Smooth muscle cell (in vitro differentiated cells): ENCODE measurements at regions not wholly inside any gene's neighbourhood (a gene's known extent, or its start where the extent isn't known, plus 50 kb on each side); places are given as distances from the start of the nearest gene placed in this dataset.

Experiments
- DNase-seq: peaks from one replicate; lab custom pipeline; 2025; ENCODE audit not compliant: unreplicated experiment; lab: John Stamatoyannopoulos, UW
- H2AFZ ChIP-seq: fragments of 200-600 bp; sonication (generic); 2 replicates; pipeline ENCODE4 v1.6.0; 2016; ENCODE audit warnings: antibody characterized with exemption, low read depth, mild to moderate bottlenecking
- H3F3A ChIP-seq: fragments of 200-600 bp; sonication (generic); 2 replicates; pipeline ENCODE4 v1.6.0; 2017; ENCODE audit warnings: antibody characterized with exemption, low read depth
- H3K27ac ChIP-seq: fragments of 200-600 bp; sonication (generic); 2 replicates; pipeline ENCODE4 v1.5.1; 2016; ENCODE audit warnings: low read depth, mild to moderate bottlenecking
- H3K27me3 ChIP-seq: fragments of 200-600 bp; sonication (generic); 2 replicates; pipeline ENCODE4 v1.6.1; 2016; ENCODE audit warnings: low read depth, mild to moderate bottlenecking
- H3K36me3 ChIP-seq: fragments of 200-600 bp; sonication (generic); 2 replicates; pipeline ENCODE4 v1.5.1; 2016; ENCODE audit warnings: low read depth
- H3K4me1 ChIP-seq: fragments of 200-600 bp; sonication (generic); 2 replicates; pipeline ENCODE4 v1.5.1; 2016; ENCODE audit warnings: low read depth
- H3K4me2 ChIP-seq: fragments of 200-600 bp; sonication (generic); 2 replicates; pipeline ENCODE4 v1.6.0; 2016; ENCODE audit warnings: mild to moderate bottlenecking
- H3K4me3 ChIP-seq: fragments of 200-600 bp; sonication (generic); 2 replicates; pipeline ENCODE4 v1.5.1; 2016; ENCODE audit warnings: mild to moderate bottlenecking
- H3K79me2 ChIP-seq: fragments of 200-600 bp; sonication (generic); 2 replicates; pipeline ENCODE4 v1.6.0; 2016; ENCODE audit warnings: low read depth, mild to moderate bottlenecking
- H3K9ac ChIP-seq: fragments of 200-600 bp; sonication (generic); 2 replicates; pipeline ENCODE4 v1.6.0; 2016; ENCODE audit warnings: low read depth
- H3K9me3 ChIP-seq: fragments of 200-600 bp; sonication (generic); replicated peaks from 2 replicates; pipeline ENCODE4 v1.5.1; 2016; ENCODE audit warnings: low read depth
- H4K20me1 ChIP-seq: fragments of 200-600 bp; sonication (generic); 2 replicates; pipeline ENCODE4 v1.6.0; 2016; ENCODE audit warnings: low read depth
- CTCF ChIP-seq: fragments of 200-600 bp; sonication (generic); IDR thresholded peaks from 2 replicates; pipeline ENCODE4 v1.5.1; 2017; ENCODE audit warnings: borderline replicate concordance, mild to moderate bottlenecking, antibody characterized with exemption; ENCODE audit not compliant: insufficient read depth, poor library complexity, severe bottlenecking
- WGBS: methylation state at CpG from one replicate; pipeline ENCODE4 v1.1.7; 2016; ENCODE audit warnings: low lambda C conversion rate; 5-methylcytosine and 5-hydroxymethylcytosine counted together

- H4K20me1 ChIP-seq: no peaks in the 10 kb centered on the region
- no peak overlapping the region for H3K4me2 ChIP-seq
- no peak for DNase-seq
- no peak overlapping the region for H3K4me3 ChIP-seq
- no peak for TF ChIP-seq CTCF
- H2AFZ ChIP-seq: no peak overlapping the region
- H3K9ac ChIP-seq: no peak overlapping the region
- WGBS: 94% methylated on average over 2 of the region's 2 CpGs
- H3K79me2 ChIP-seq: no peaks in the 10 kb centered on the region
- H3K4me1 ChIP-seq: no peaks in the 10 kb centered on the region
- H3F3A ChIP-seq: no peaks in the 10 kb centered on the region
- H3K27ac ChIP-seq: no peak overlapping the region
- H3K36me3 ChIP-seq: no peaks in the 10 kb centered on the region
- H3K27me3 ChIP-seq: no peaks in the 10 kb centered on the region
- no peaks in the 10 kb centered on the region for H3K9me3 ChIP-seq
Measured at GRCh38 chr13:90763476-90764150, 583.9 kb upstream of the MIR17HG start.

- Histone ChIP-seq H3K9me3 (no peaks in the 10 kb centered on the region), H3K4me1 (peaks cover 5% of the 10 kb centered on the region), H3K4me2 (no peak overlapping the region), H4K20me1 (no peaks in the 10 kb centered on the region), H3K4me3 (no peak overlapping the region), H2AFZ (no peak overlapping the region), H3K27ac (no peak overlapping the region), H3F3A (no peaks in the 10 kb centered on the region), H3K79me2 (no peaks in the 10 kb centered on the region), H3K27me3 (no peaks in the 10 kb centered on the region), H3K36me3 (no peaks in the 10 kb centered on the region), H3K9ac (no peak overlapping the region)
- DNase-seq: no peak
- WGBS: 93% methylated on average over 1 of the region's 1 CpG
- TF ChIP-seq CTCF: no peak
Measured at GRCh38 chr13:90766386-90766902, 581.0 kb upstream of the MIR17HG start.

- TF ChIP-seq CTCF: no peak
- Histone ChIP-seq H3K9ac (no peak overlapping the region), H3K79me2 (no peaks in the 10 kb centered on the region), H3K36me3 (no peaks in the 10 kb centered on the region), H3F3A (no peaks in the 10 kb centered on the region), H3K27me3 (no peaks in the 10 kb centered on the region), H3K4me2 (no peak overlapping the region), H3K4me3 (no peak overlapping the region), H2AFZ (no peak overlapping the region), H3K9me3 (no peaks in the 10 kb centered on the region), H4K20me1 (no peaks in the 10 kb centered on the region), H3K4me1 (peaks cover 5% of the 10 kb centered on the region), H3K27ac (no peak overlapping the region)
- WGBS: 88% methylated on average over 3 of the region's 3 CpGs
- no peak for DNase-seq
Measured at GRCh38 chr13:90768116-90768515, 579.4 kb upstream of the MIR17HG start.

GRCh38 chr13:90769387-90769786 lies 578.1 kb upstream of the MIR17HG start:
- Histone ChIP-seq H3K36me3 (no peaks in the 10 kb centered on the region), H3K9me3 (no peaks in the 10 kb centered on the region), H2AFZ (no peak overlapping the region), H3K27ac (no peak overlapping the region), H4K20me1 (no peaks in the 10 kb centered on the region), H3F3A (no peaks in the 10 kb centered on the region), H3K4me1 (peaks cover 15% of the 10 kb centered on the region), H3K27me3 (no peaks in the 10 kb centered on the region), H3K4me3 (no peak overlapping the region), H3K9ac (no peak overlapping the region), H3K79me2 (no peaks in the 10 kb centered on the region), H3K4me2 (no peak overlapping the region)
- no peak for TF ChIP-seq CTCF
- no peak for DNase-seq
- 71% methylated on average over 3 of the region's 3 CpGs for WGBS
